Inferior parietal cortex (tissue), 1 donor: ENCODE measurements at regions not wholly inside any gene's neighbourhood (a gene's known extent, or its start where the extent isn't known, plus 50 kb on each side); places are given as distances from the start of the nearest gene placed in this dataset.

Experiments used
- DNase-seq: peaks from one replicate; pipeline ENCODE4 v3.0.0-alpha.2; 2016; ENCODE audit errors: extremely low spot score

DNA sequence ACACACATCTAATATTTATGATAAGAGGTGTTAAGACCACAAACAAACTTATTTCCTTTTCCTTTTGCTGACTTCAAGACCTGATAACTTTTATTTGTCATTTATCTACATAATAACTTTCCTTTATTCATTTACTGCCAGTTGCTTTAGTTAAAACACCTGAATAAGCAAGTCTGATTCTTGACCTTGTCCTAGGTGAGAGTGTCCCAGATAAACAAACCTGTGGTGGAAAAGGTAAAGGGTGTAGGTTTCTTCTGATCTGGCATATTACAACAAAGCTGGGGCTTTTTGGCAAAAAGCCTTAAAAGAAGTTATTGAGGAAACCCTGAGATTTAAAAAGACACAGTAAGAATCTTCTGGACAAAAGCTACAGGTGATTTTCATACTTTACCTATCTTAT, 191.5 kb downstream of the ZBBX start:
- no peak for DNase-seq

- DNase-seq: no peak
Observed at GRCh38 chr3:167187221-167187620, 192.9 kb downstream of the ZBBX start.

DNA sequence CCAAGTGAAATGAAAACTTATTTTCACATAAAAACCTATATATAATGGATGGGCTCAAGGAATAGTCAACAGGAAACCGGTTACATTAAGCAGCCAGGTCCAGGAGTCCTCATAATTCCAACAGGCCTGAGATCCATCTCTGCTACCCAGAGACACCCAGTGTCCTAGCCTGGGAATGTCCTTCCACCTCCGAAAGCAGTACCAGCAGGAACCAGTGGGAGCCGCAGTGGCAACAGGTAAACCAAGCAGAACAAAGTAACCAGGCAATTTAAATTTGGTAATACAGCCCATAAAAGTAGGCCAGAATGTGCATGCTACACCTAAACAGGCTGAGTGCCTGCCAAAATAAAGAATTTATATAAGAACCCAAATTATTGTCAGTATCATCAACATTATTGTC, 195.6 kb downstream of the ZBBX start:
- DNase-seq: no peak

DNA sequence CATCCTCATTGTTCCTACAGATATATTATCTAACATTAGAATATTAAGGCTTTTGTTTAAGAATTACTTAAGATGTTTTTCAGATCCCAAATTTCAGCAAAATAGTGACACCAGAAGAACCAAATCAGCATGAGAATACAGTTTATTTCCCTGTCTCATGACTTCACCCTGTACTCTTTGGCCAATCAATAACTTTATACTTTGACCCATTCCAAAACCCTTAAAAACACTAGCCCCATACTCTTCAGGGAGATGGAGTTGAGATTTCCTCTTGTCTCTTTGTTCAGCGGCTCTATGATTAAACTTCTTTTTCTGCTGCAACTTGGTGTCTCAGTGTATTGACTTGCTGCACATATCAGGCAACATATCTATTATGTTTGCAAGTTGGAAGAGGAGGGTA, 207.7 kb downstream of the ZBBX start:
- no peak for DNase-seq

GRCh38 chr3:167167491-167167890, 212.6 kb downstream of the ZBBX start:
- DNase-seq: no peak

DNA sequence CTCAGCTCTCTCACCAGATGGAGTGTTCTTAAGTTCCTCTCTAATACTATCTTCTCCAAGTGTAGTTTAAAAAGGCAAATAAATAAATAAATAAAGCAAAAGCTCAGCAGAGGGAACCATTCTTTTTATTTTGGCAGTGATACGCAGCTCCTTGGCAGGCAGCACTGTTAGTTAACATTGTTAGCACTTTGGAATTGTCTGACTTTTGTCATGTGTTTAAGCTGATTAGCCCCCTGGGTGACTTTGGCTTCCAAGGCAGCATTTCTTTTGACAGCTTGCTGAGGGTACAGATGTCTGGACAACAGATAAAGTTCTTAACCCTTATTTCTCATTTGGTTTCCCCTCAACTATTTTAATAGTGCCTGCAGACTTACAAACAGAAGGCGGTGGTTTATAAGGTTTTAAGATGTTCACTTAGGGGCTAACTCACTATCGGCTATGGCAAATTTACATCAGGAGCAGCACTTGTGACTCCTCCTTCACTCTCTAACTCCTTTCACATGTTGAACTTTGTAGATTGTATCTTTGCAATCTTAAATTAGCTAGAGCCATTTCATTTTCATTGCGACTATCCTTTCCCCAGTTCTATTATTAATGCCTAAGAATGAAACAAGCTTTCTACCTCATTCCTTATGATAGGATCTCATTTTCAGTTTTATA, 213.4 kb downstream of the ZBBX start:
- no peak for DNase-seq

DNA sequence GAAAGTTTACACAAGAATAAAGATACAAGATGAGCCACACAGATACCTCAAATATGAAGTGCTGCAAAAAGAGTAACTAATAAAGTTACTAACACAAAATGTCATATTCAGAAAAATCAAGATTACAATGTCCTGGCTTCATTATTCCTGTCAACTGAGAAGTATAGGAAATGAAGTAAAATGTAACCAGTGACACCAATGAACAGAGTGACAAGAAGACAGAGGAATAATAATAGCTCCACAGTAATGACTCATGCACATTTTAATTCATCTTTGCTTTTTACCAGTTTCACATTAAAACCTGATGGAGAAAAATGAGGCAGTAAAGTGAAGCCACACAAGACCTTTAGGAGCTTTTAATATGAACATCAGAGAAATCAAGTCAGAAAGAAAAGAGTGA, 214.1 kb downstream of the ZBBX start:
- DNase-seq: no peak

DNA sequence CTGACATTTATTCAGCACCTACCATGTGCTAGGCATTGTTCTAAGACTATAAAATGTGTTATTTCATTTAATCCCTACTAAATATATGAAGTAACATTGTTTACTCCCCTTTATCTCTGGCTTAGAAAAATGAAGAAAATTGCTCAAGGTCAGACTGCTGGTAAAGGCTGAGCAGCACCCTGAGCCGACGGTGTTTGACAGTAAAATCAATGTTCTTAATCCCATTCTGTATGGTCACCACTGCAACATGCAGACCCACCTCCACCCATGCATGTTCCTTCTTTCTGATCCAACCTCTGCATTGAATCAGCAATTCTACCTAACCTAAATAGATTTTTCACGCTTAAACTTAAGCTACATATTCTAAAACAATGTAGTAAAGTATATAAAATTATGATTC, 216.5 kb downstream of the ZBBX start:
- DNase-seq: no peak

DNA sequence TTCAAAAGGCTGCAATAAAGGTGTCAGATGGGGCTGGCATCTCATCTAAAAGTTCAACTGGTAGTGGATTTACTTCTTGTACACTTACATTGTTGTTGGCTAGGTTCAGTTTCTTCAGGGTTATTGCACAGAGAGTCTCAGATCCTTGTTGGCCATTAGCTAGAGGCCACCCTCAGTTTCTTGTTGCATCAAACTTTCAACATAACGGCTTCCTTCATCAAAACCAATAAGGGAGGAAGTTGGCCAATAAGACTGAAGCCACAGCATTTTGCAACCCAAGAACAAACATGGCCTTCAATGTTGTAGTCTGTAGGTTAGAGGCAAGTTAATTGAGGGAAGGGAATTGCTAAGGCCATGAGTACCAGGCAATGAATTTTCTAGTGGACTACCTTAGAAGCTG, 218.0 kb downstream of the ZBBX start:
- DNase-seq: no peak

DNA sequence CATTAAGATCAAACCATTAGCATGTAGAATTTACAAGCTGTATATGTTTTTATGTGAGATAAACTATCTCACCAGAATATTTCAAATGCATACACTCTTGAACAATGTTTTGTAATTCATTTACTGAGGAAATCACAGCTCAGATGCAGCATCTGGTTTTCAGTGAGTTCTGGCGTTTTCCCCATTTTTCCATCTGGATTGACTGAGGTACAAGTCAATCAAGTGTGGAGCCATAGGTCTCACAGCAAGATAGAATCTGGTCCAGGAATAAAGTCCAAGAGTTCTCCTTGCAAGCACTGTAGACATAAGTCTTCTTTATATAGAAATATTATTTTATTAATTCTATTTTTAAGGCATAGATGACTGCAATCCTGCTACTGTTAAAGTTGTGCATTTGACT, 219.3 kb downstream of the ZBBX start:
- no peak for DNase-seq

- no peak for DNase-seq
Observed at GRCh38 chr3:167151636-167152035, 228.5 kb downstream of the ZBBX start.

- DNase-seq: no peak
Observed at GRCh38 chr3:167148136-167148535, 232.0 kb downstream of the ZBBX start.

- no peak for DNase-seq
Observed at GRCh38 chr3:167146911-167147310, 233.2 kb downstream of the ZBBX start.

DNA sequence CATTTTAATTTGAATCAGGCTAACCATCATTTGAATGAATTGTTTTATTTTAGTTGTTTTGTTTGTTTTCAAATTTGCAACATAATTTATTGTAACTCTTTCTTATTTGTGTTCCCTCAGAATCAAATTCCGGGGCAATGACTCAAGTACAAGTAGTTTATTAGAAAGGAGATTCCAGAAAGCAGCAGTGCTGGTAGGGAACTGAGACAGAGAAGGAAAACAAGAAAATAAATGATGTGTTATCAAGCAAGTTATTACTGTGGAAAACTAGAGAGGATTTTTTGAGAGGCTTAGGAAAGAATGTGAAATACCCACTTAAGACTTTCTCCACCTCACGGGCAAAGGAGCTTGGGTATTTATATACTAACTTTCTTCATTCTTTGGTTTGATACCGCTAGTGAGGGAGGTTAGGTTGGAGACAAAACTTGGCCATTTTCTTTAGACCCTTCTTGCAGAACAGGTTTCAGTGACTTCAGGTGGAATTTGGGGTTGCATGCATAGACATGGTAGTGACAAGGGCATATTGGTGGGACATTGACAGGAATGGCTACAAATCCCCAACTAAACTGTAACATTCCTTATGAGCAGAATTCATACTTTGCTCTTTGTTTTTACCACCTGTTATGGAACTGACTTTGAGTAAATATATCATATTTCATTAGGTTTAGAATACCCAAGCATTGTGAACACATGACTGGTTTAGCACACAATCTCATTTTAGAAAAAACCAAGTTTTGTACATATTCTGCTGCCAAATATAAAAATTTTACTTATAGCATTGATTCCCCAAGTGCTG, 254.3 kb downstream of the ZBBX start:
- no peak for DNase-seq

- DNase-seq: no peak
Observed at GRCh38 chr3:167120828-167121227, 259.3 kb downstream of the ZBBX start.

- DNase-seq: no peak
Observed at GRCh38 chr3:167116120-167116922, 263.8 kb downstream of the ZBBX start.

- no peak for DNase-seq
Observed at GRCh38 chr3:167115331-167115934, 264.7 kb downstream of the ZBBX start.

DNA sequence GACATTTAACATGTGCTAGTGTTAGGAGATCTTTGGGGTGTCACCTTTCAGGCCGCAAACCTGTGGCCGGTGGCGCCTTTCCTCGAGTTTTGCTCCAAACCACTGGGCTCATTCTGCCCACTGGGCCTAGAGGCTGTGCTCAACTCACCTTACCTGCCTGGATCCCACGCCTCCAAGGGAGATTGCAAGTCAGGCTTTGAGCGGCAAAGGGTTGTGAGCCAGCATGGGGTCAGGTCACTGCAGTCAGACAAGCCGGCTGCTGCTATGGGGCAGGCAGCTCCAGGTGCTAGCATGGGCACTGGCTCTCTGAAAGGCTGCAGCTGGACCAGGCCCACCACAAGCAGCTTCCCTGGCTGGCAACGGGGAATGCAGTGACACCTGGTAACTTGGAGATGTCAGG, 265.5 kb downstream of the ZBBX start:
- no peak for DNase-seq

GRCh38 chr3:167113035-167113830, 266.9 kb downstream of the ZBBX start:
- DNase-seq: no peak

DNA sequence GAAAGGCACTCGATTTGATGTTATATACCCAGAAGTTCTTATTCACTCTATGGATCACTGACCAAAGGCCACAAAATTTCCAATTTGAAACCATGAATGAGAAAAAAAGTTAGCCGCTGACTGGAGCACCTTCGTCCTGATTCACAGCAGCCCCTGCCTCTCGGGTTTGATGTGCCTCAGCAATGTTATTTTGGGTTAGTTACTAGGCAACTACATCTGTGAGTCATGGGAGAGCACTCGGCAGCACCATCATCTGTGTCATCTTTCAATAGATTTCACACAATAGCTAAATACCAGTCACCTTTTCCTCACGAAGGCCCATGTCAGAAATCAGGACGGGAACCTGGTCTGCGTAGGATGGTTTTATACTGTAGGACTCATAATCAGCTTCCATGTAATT, 269.2 kb downstream of the ZBBX start:
- peak; percentile 32 for DNase-seq

- no peak for DNase-seq
Observed at GRCh38 chr3:167109746-167110145, 270.4 kb downstream of the ZBBX start.
